Right renal pelvis (tissue), 4 donors: ENCODE measurements at regions not wholly inside any gene's neighbourhood (a gene's known extent, or its start where the extent isn't known, plus 50 kb on each side); places are given as distances from the start of the nearest gene placed in this dataset.
"Not testable (repeated sequence)": the region's sequence is repeated elsewhere in the genome, so short reads cannot be mapped to it uniquely, and the experiment has no call there.

Experiments
- DNase-seq, 4 donors: peaks; one replicate each; pipeline ENCODE4 v3.0.0-alpha.2; 2013; ENCODE audit warnings: low read depth in 4 of 4, low spot score in 3 of 4, missing footprints in 1 of 4

DNA sequence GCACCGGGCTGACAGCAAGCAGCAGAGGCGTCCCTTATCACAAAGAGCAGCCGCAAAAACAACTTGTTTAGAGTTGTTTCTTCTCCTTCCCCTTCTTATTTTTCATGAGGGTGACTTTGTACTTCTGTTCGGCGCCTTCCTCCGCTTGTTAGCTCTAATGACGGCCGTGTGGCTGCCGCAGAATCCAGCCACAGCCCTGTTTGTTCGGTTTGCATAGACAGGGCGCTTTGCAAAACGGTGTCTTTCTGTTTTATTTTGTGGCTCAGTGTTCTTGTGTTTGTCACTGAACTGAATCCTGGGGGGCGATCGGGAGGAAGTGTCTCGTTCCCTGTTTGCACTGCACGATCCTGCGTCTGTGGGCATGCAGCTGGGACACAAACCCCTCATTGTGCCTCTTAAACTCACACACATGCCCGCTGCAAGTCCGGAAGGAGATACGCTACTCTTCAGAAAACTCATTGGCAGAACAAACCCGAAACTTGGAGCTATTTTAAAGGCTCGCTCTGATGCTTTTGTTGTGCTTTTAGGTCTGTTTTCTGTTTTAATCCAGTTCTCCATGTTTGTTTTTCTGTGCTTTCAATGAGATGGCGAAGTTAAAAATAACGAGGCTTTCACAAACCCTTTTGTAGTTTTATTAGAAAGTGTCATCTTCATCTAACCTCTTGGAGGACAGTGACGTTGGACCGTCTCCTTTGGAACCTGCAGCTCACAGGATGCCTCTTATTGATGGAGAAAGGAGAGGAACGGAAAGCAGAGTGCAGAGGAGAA, 213.9 kb downstream of the IRX2 start:
- no peak for DNase-seq

DNA sequence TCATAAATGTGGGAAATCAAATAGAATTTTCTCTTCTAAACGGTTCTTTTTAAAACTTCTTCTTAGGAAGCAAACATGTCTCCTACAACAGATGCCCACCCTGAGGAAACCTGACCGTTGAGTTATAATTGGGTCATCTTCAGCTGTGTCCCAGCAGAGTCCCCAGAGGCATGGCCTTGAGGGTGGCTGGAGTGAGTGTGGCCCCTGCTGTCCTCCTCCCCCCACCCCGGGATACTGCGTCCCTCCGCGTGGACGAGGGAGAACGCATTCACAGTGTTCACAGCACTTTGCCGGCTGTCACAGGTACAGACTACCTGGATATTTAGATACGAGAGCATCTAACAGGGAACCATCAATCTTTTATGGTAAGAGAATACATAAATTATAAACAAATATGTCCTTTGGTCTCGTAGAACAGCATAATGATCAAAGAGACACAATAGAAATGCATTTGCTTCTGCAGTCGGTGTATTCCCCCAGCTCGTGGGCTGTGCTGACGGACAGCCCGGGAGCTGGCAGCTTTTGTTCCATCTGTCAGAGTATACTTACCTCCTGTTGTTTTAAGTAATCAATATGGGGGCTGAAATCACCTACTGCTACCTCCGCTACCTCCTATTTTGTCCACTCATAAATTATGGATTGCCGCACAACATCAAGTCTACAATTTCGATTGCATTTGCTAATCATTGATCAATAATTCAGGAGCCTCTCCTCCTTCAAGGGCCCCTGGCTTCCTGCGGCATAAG, 214.7 kb downstream of the IRX2 start:
- no peak for DNase-seq

DNA sequence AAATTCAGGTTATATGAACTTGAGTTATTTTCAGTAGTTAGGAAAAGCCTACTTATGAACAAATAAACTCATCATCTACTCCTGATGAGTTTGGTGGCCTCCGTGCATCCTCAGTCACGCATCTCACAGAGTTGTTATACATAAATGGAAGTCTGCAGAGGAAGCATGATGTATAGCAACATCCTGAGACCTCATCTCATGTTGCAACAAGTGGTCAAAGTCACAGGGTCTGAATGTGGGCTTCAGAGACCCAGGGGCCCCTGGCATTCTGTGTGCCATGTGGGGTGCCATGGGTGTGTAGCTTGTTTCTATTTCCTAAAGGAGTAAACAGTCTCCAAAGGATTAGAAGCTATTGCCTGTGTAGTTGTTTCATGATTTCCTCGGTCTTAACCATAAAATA, 216.5 kb downstream of the IRX2 start:
- DNase-seq: no peak

DNA sequence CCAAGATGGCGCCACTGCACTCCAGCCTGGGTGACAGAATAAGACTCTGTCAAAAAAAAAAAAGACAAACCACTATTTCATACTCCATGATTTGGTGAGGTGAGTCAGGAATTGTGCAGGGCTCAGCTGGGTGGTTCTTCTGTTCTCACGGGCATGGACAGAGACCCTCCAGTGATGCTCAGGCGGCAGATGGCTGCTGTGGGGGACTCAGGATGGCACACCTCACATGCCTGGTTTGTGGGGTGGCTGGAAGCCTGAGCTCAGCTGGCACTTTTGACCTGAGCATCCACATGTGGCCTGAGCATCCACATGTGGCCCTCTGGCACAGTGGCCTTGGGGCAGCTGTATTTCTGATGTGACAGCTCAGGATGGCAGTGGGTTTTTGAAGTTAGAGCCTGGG, 217.2 kb downstream of the IRX2 start:
- no peak for DNase-seq

DNA sequence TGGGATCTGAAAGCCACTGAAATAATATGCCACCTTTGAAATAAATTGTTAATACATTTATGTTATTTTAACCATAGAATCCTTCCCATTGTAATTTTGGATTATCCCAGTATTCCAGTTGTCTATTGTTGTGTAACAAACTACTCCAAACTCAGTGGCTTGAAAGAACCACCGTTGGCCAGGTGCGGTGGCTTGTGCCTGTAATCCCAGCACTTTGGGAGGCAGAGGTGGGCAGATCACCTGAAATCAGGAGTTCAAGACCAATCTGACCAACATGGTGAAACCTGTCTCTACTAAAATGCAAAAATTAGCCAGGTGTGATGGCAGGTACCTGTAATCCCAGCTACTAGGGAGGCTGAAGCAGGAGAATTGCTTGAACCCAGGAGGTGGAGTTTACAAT, 217.6 kb downstream of the IRX2 start:
- not testable (repeated sequence) for DNase-seq

DNA sequence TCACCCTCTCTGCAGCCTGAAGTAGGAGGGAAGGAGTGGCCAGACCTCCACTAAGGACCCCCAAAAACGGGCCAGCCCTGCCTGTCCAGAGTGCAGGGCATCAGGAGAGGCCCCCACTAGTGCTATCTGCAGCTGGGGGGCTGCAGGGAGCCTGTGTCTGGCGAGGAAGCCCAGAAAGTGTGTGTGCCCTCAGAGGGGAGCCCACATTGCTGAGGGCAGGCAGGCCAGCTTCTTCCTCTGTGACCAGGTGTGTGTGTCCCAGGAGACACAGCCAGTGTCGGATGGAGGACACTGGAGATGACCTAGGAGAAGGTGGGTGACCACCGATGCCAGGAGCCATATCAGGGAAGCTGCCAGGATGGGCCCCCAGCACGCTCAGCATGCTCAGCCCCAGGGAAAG, 218.7 kb downstream of the IRX2 start:
- no peak for DNase-seq

DNA sequence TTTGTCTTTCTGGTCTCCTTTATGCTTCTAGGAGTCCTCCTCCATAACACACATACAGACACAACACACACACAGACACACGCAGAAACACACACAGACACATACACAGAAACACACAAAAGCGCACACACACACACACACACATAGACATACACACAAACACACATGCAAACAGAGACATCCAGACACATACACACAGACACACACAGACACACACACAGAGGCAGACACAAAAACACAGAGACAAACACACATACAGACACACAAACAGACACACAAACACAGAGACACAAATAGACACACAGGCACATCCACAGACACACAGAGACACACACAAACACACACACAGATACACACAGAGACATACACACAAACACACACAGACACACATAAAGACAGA, 220.2 kb downstream of the IRX2 start:
- no peak for DNase-seq

DNA sequence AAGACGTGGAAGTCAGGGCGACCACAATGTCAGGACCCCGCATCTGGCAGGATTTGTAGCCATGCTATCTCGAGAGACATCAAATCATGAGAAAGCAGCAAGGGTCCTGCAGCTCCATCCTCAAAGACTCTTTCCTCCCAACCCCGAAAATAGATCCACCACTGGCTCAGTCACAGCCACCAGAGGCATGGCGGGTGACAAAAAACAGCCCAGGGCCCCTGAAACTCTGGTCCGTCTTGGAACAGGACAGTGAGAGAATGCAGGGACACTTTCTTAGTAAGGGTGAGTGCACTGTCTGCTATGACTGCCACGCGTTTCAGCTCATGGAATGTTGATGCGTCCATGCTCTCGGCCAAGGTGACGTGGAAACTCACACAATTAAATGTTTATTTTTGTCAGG, 220.9 kb downstream of the IRX2 start:
- no peak for DNase-seq

DNA sequence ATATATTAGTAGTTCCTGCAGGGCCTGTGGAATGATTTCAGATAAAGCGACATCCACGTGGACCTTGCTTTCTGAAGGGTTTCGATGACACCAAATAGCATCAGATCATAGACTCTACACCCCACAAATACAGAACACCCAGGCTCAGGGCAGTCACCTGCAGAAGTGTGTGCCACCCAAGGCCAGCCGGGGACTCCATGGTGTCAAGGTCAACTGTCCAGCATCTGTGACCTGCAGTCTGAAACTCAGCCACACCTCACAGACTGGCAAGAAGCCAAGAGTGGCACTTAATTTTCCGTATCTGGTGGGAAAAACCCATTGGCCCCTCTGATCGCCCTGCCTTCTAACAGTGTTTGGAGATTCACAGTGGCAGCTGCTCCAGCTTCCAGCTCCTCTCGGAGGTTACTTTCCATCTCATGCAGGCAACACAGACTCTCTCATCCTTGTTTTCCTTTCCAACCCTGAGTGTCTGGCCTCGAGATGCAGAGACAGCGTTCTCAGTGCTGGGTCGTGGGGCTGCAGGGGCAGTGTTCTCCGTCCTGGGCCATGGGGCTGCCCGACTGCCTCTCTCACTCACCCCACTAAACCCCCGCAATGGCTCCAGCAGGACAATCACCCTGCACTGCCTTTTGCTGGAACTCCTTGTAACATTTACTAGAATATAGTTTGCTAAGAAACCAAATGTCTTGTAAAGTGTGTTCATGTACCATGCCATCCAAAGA, 221.9 kb downstream of the IRX2 start:
- DNase-seq: no peak

DNA sequence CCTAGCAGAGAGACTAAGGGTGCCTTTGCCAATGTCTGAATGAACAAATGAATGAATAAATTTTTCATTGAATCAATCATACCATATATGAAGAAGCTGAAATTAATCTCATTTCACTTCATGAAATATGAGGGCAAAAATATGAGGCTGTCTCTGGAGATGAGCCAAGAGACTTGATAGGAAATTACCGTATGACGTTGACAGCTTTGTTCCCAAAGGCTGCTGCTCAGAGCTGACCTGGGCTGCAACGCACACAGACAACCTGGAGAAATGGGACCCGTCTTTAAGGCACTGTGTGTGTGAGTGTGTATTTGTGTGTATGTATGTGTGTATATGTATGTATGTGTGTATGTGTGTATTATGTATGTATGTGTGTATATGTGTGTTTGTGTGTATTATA, 226.1 kb downstream of the IRX2 start:
- no peak for DNase-seq

DNA sequence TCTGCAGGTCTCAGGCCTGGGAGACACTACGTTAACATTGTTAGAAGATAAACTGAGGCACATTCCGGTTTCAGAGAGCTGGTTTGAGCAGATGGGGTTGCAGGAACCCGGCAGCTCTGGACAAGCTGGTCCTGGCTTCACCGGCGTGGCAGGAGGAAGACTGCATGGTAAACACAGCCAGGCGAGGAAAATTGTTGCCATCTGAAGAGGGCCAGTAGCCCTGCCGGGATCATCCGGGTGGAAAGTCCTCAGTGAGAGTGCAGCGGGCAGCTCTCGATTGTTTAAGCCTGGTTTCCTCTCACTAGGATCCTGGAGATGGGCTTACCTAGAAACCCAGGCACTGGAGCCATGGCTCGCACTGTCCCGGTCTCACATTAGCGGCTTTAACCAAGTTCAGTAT, 226.9 kb downstream of the IRX2 start:
- no peak for DNase-seq

DNA sequence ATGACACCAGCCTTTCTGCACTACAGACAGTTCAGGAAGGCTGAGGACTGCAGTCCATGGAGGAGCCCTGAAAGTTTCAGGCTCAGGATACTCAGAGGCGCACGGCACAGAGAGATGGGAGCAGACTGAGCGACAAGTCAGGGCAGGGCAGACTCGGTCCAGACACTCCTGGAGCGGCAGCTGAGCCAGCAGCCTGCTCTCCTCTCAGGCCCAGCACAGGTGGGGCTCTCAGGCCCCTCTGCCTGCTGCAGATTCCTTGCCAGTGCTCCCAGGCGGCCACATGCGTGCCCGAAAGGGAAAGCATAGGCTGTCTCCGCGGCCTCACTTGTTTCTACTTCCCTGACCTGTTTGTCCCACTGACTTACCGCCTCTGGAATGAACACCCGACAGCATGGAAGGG, 228.3 kb downstream of the IRX2 start:
- no peak for DNase-seq

DNA sequence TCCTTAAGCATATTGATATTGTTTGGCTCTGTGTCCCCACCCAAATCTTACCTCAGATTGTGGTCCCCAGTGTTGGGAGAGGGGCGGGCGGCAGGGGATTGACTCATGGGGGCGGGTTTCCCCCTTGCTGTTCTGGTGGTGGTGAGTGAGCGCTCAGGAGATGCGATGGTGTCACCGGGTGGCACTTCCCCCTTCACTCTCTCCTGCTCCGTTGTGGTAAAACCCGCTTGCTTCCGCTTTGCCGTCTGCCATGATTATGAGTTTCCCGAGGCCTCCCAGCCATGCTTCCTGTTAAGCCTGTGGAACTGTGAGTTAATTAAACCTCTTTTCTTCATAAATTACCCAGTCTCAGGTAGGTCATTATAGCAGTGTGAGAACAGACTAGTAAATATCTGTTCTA, 229.1 kb downstream of the IRX2 start:
- no peak for DNase-seq

DNA sequence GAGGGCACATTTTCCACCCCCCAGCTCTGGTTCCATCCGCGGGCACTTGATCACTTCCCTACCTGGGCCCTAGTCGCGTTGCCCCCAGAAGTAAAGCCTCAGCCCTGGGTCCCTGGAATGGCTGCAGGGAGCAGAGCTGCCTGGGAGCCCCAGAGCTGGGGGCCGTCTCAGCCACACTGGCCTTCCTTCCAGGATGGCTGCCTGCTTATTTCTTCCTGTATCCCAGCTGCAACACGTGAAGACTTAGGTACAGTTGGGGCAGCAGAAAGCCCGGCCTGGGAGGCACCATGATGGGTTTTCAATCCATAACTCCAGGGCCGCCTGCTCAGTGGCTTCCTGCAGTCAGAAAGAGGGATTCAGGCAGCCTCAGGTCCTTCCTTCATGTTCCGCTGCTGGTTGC, 232.3 kb downstream of the IRX2 start:
- no peak for DNase-seq

DNA sequence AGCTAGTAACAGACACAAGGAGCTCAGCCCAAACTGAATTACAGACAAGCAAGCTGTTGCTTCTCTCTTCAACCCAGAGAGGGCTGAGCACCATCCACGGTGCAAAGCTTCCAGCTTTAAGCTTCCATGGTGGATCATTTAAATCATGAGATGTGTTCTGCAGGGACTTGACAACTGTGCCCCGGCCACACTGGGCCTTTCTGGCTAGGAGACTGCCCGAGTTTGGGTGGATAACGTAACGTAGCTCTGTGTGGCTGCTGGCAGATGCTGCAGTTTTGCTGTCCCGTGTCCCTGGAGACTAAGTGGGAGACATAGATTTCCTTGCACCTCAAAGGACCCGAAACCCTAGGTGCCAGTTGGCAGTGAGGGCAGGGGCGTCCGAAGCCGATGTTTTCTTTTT, 234.0 kb downstream of the IRX2 start:
- no peak for DNase-seq

DNA sequence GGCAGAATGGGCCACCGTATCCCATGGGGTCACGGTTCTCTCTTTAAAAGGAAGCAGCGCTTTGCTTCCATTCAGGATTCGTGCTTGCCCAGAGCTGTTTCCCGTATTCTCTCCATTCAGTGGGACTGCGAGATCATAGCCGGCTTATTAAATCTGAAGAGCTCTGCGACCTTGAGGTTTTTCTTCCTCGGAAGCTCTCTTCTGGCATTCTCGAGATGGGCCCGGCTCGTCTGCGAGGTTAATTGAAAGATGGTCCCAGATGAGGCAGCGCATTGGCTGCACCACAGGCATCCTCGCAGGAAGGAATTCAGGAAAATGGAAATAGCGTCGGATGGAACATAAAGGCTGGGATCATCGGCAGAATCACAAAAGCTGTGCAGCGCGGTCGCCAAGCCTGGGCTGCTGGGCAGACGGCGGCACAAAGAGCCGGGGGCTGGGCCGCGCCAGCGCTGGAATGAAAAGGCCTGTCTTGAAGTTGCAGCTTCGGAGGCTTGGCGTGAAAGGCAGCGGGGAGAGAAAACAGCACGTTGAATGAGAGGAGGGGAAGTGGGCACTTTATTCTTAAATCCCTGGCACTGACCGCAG, 236.2 kb downstream of the IRX2 start:
- no peak for DNase-seq

DNA sequence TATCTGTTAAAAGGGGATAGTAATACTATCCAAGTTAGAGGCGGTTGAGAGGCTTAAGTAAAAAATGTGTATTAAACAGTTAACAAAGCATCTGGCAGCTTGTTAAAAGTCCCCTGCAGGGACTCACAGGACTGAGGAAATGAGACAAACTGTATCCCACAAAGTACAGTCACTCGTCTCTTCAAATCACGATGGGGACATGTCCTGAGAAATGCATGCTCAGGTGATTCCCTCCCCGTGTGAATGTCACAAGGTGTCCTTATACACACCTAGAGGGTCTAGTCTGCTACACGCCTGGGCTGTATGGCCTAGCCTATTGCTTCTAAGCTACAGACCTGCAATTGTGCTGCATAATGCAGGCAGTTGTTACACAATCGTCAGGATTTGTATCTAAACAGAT, 237.0 kb downstream of the IRX2 start:
- DNase-seq: no peak

DNA sequence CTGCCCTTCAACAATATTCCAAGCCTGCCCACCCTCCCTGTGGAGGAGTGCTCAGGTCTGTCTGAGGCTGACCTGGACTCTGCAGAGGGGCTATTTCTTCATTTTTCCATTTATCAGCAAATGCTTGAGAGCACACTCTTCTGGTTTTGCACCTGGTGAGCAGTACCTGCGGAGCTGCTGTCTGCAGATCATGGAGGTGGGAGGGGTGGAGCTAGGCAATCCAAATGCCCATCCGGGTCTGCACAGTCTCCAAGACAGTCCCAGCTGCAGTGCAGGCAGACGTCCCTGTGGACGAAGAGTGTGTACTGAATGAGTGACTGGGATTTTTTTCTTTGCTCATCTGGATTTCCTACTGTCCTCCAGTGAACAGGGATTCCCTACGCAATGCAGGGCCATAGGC, 239.8 kb downstream of the IRX2 start:
- no peak for DNase-seq

DNA sequence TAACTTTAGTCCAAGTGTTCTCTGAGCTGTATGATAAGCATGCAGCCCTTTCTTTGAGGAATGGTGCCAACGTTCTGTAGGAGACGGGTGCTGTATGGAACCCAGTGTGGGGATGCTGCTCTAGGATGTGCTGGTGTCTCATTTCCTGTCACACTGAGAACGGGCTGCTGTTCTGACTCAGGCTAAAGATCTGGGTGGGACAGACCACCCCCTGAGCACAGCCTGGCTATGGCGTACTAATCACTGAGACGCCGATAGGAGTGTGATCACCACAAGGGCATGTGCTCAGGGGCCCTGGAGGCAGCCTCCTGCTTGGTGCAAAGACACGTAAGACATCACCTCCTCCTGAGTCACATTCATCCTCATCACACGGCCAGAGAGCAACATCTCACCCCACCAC, 240.4 kb downstream of the IRX2 start:
- no peak for DNase-seq

DNA sequence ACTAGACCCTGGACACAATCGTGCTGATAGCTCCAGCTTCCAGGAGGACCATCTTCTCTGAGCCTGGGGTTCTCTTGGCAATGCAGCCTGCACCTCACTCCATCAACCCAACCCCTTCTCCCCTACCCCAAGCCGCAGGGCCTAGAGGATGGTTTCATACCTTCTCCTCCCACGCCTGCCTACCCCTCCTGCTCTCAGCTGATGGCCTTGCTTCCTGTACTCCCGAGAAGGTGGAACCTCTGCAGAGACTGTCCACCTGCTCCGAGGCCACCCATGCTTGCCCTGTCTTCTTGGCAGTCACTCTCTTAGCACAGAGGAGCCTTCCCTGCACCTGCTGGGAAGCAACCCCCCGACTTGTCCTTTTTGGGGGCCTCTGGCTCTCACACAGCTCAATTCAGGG, 241.9 kb downstream of the IRX2 start:
- DNase-seq: no peak

DNA sequence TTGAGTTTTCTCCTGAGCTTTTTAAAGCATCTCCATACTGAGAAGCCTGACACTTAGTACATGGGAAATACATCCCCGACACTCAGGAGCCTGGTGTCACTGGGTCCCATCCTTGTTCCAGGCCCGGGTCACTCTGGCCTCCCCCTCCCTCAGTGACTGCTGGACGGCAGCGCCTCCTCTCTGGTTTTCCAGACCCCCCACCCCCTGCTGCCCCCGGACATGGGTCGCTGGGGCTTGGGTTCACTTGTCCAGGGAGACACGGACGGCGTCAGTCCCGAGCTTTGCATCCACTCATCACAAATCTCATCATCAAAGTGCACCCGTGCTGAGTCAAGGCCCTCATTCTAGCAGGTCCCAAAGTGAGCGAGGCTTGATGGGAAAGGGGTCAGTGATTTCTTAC, 243.0 kb downstream of the IRX2 start:
- DNase-seq: no peak
